Heart left ventricle (tissue), 16 donors: ENCODE measurements at regions not wholly inside any gene's neighbourhood (a gene's known extent, or its start where the extent isn't known, plus 50 kb on each side); places are given as distances from the start of the nearest gene placed in this dataset.

ENCODE experiments used
- ATAC-seq, 4 donors: fragments of 200-7000 bp; cut with Tn5 transposase; one replicate each; pipeline ENCODE4 v1.9.1; 2020 to 2022; ENCODE audit warnings: moderate library complexity in 4 of 4, mild to moderate bottlenecking in 3 of 4, moderate number of reproducible peaks in 1 of 4
- DNase-seq, 5 donors: peaks; one replicate each; pipeline ENCODE4 v3.0.0-alpha.2; 2020
- H3K27ac ChIP-seq, 12 donors: fragments of 200-600 bp; sonication (generic) in 4 of 12; one replicate each; pipeline versions ENCODE4 v1.5.0 to v1.8.0; 2016 to 2022; ENCODE audit warnings: mild to moderate bottlenecking in 2 of 12
- H3K27me3 ChIP-seq, 9 donors: fragments of 200-600 bp; sonication (generic) in 2 of 9; one replicate each; pipeline versions ENCODE4 v1.5.1 to v1.8.0; 2016 to 2022; ENCODE audit warnings: mild to moderate bottlenecking in 3 of 9
- H3K36me3 ChIP-seq, 9 donors: fragments of 200-600 bp; sonication (generic) in 2 of 9; one replicate each; pipeline versions ENCODE4 v1.5.0 to v1.8.0; 2018 to 2022; ENCODE audit warnings: mild to moderate bottlenecking in 2 of 9
- H3K4me1 ChIP-seq, 12 donors: fragments of 200-600 bp; sonication (generic) in 4 of 12; one replicate each; pipeline versions ENCODE4 v1.5.0 to v1.8.0; 2016 to 2022; ENCODE audit warnings: mild to moderate bottlenecking in 3 of 12
- H3K4me3 ChIP-seq, 12 donors: fragments of 200-600 bp; sonication (generic) in 4 of 12; one replicate each; pipeline versions ENCODE4 v1.5.0 to v1.8.0; 2017 to 2022; ENCODE audit warnings: mild to moderate bottlenecking in 9 of 12, moderate library complexity in 4 of 12
- H3K9me3 ChIP-seq, 12 donors: fragments of 200-600 bp; sonication (generic) in 4 of 12; one replicate each; pipeline versions ENCODE4 v1.5.0 to v1.8.0; 2016 to 2022; ENCODE audit warnings: mild to moderate bottlenecking in 1 of 12
- CTCF ChIP-seq, 12 donors: fragments of 200-600 bp; sonication (generic) in 4 of 12; IDR thresholded peaks; one replicate each; pipeline versions ENCODE4 v1.5.0 to v1.8.0; 2018 to 2022; ENCODE audit warnings: antibody characterized with exemption in 12 of 12, mild to moderate bottlenecking in 5 of 12
- POLR2A ChIP-seq, 2 donors: fragments of 450-650 bp; IDR thresholded peaks; one replicate each; pipeline ENCODE4 v1.6.1; 2017; ENCODE audit warnings: antibody characterized with exemption in 2 of 2, mild to moderate bottlenecking in 2 of 2, moderate library complexity in 2 of 2
- WGBS, 4 donors: extraction: QIAGEN DNeasy Blood & Tissue Kit in 2 of 4; methylation state at CpG; one replicate each; pipeline versions ENCODE4 v1.1.5 to v1.1.7; 2013 to 2018; 5-methylcytosine and 5-hydroxymethylcytosine counted together
- intact Hi-C, 10 donors: fragments of 100-400 bp; cut with DNase I; formaldehyde crosslinking; loops; one replicate each; pipeline versions ENCODE4 v1.11.1 to v1.14.2; 2022
- donor health status: ischemic (EF 13 %, LVEDD 7.1; RV severe dilation, severe dysfunction).
- donor health status: healthy with polysubstance abuse.
- donor health status: DM: no; HTN: yes; CAD: no.
- donor health status: DM: no; HTN: no; CAD: no.
- donor health status: ischemic (EF 25% LVEDD 6.9; RV normal size, moderate dysfunction).
- donor health status: ischemic (EF 25% LVEDD 5.7; RV mildly dilated, moderate dysfunction).
- donor health status: healthy.
- donor health status: DM: yes; HTN: yes; CAD: no.
- donor health status: ischemic (EF 35%, LVEDD 5.7; RV mildly dilated, moderate dysfunction).
- donor health status: nonischemic (EF 11% LVEDD 7.7; RV severe dilation, severe dysfunction).
- donor health status: DM: yes; HTN: yes; CAD: no.
- donor health status: PGD.
- donor health status: ischemic (EF 29% LVEDD 5.4; RV normal size, mild dysfunction).
- donor health status: nonischemic (EF 23%, LVEDD 6.1; RV moderate dilation, normal function).

- peaks cover 0 to 10% (median 2%) of the 10 kb centered on the region in 12 donors for H3K9me3 ChIP-seq
- no peaks in the 10 kb centered on the region for H3K36me3 ChIP-seq
- no peaks in the 10 kb centered on the region for H3K4me1 ChIP-seq
- H3K27ac ChIP-seq: no peak overlapping the region
- TF ChIP-seq POLR2A (IDR thresholded peaks at IDR 0.05) (no peak), CTCF (IDR thresholded peaks at IDR 0.05) (no peak)
- ATAC-seq: no peak
- no peak for DNase-seq
- intact Hi-C loops: no loop called here
- no peak overlapping the region for H3K4me3 ChIP-seq
- peaks cover 0 to 38% (median 0%) of the 10 kb centered on the region in 9 donors for H3K27me3 ChIP-seq
- WGBS, 4 donors: 83 to 91% (median 90%) methylated on average over 2 of the region's 2 CpGs
Measured at GRCh38 chr5:109935833-109936490, 246.2 kb downstream of the MAN2A1 start.

- Histone ChIP-seq H3K36me3 (no peaks in the 10 kb centered on the region), H3K4me1 (no peaks in the 10 kb centered on the region), H3K27ac (no peak overlapping the region), H3K9me3 (peaks cover 0 to 10% (median 2%) of the 10 kb centered on the region in 12 donors), H3K4me3 (no peak overlapping the region), H3K27me3 (peaks cover 0 to 34% (median 0%) of the 10 kb centered on the region in 9 donors)
- ATAC-seq (no peak), DNase-seq (no peak)
- TF ChIP-seq POLR2A (IDR thresholded peaks at IDR 0.05): no peak
- no peak for TF ChIP-seq CTCF (IDR thresholded peaks at IDR 0.05)
- intact Hi-C loops: no loop called here
- WGBS, 4 donors: 77 to 88% (median 84%) methylated on average over 2 of the region's 2 CpGs
Measured at GRCh38 chr5:109936996-109937395, 247.3 kb downstream of the MAN2A1 start.

- intact Hi-C loops: no loop called here
Measured at GRCh38 chr5:109937951-109938350, 248.2 kb downstream of the MAN2A1 start.

GRCh38 chr5:109938453-109938852 lies 248.7 kb downstream of the MAN2A1 start:
- Histone ChIP-seq H3K27me3 (peaks cover 0 to 29% (median 0%) of the 10 kb centered on the region in 9 donors), H3K9me3 (peaks cover 0 to 10% (median 2%) of the 10 kb centered on the region in 12 donors), H3K4me1 (no peaks in the 10 kb centered on the region), H3K36me3 (no peaks in the 10 kb centered on the region), H3K27ac (no peak overlapping the region), H3K4me3 (no peak overlapping the region)
- ATAC-seq (no peak), DNase-seq (no peak)
- TF ChIP-seq CTCF (IDR thresholded peaks at IDR 0.05) (no peak), POLR2A (IDR thresholded peaks at IDR 0.05) (no peak)
- intact Hi-C loops: no loop called here
- WGBS, 4 donors: 63 to 89% (median 76%) methylated on average over 2 of the region's 2 CpGs

More at GRCh38 chr5:109937951-109938350, 248.2 kb downstream of the MAN2A1 start:
- TF ChIP-seq CTCF (IDR thresholded peaks at IDR 0.05) (no peak), POLR2A (IDR thresholded peaks at IDR 0.05) (no peak)
- Histone ChIP-seq H3K36me3 (no peaks in the 10 kb centered on the region), H3K4me3 (no peak overlapping the region), H3K9me3 (peaks cover 0 to 10% (median 2%) of the 10 kb centered on the region in 12 donors), H3K27me3 (peaks cover 0 to 33% (median 0%) of the 10 kb centered on the region in 9 donors), H3K4me1 (no peaks in the 10 kb centered on the region), H3K27ac (no peak overlapping the region)
- DNase-seq (no peak), ATAC-seq (no peak)
- 85 to 94% (median 88%) methylated on average over 4 of the region's 4 CpGs for WGBS, 4 donors
